Liver (tissue), 8 donors: ENCODE measurements at regions not wholly inside any gene's neighbourhood (a gene's known extent, or its start where the extent isn't known, plus 50 kb on each side); places are given as distances from the start of the nearest gene placed in this dataset.

Experiments used
- DNase-seq: peaks from one replicate; pipeline ENCODE4 v3.0.0-alpha.2; 2017; ENCODE audit warnings: low spot score
- H3K27ac ChIP-seq, 2 donors: one replicate each; pipeline ENCODE4 v1.7.0; 2013; ENCODE audit warnings: inconsistent platforms in 2 of 2, low read length in 2 of 2, control low read depth in 1 of 2, low read depth in 1 of 2, mild to moderate bottlenecking in 1 of 2
- H3K27me3 ChIP-seq, 4 donors: one replicate each; pipeline versions ENCODE4 v1.6.1 to v1.7.0; 2013; ENCODE audit warnings: low read length in 3 of 4, inconsistent platforms in 1 of 4, mild to moderate bottlenecking in 1 of 4, moderate library complexity in 1 of 4; ENCODE audit not compliant: control insufficient read depth in 4 of 4, insufficient read depth in 4 of 4
- H3K36me3 ChIP-seq, 4 donors: one replicate each; pipeline versions ENCODE4 v1.6.1 to v1.7.0; 2013; ENCODE audit warnings: low read length in 3 of 4, mild to moderate bottlenecking in 3 of 4, low read depth in 1 of 4, moderate library complexity in 1 of 4; ENCODE audit not compliant: control insufficient read depth in 4 of 4, insufficient read depth in 3 of 4
- H3K4me1 ChIP-seq, 4 donors: one replicate each; pipeline versions ENCODE4 v1.6.1 to v1.7.0; 2013; ENCODE audit warnings: low read length in 3 of 4, mild to moderate bottlenecking in 3 of 4, moderate library complexity in 1 of 4; ENCODE audit not compliant: control insufficient read depth in 4 of 4, insufficient read depth in 4 of 4
- H3K4me3 ChIP-seq, 3 donors: one replicate each; pipeline versions ENCODE4 v1.6.1 to v1.7.0; 2013; ENCODE audit warnings: low read length in 3 of 3, control low read depth in 1 of 3, low read depth in 1 of 3, mild to moderate bottlenecking in 1 of 3
- H3K9ac ChIP-seq, 2 donors: one replicate each; pipeline ENCODE4 v1.7.0; 2013; ENCODE audit warnings: low read length in 2 of 2, mild to moderate bottlenecking in 2 of 2, moderate library complexity in 2 of 2, control low read depth in 1 of 2, low read depth in 1 of 2
- H3K9me3 ChIP-seq, 4 donors: one replicate each; pipeline versions ENCODE4 v1.6.1 to v1.7.0; 2013; ENCODE audit warnings: low read length in 3 of 4; ENCODE audit not compliant: control insufficient read depth in 4 of 4
- EGR1 ChIP-seq, 2 donors: IDR thresholded peaks; 2 replicates each; pipeline ENCODE4 v1.6.1; 2016 to 2018; ENCODE audit warnings: antibody characterized with exemption in 2 of 2, low read depth in 2 of 2
- FOXA1 ChIP-seq: IDR thresholded peaks from 2 replicates; pipeline ENCODE4 v1.6.1; 2016; ENCODE audit warnings: antibody characterized with exemption
- FOXA2 ChIP-seq: IDR thresholded peaks from 2 replicates; pipeline ENCODE4 v1.6.1; 2016; ENCODE audit warnings: antibody characterized with exemption
- GABPA ChIP-seq, 2 donors: IDR thresholded peaks in 1 of 2; conservative IDR thresholded peaks in 1 of 2; 2 replicates each; pipeline ENCODE4 v1.6.1; 2016; ENCODE audit warnings: antibody characterized with exemption in 2 of 2, mild to moderate bottlenecking in 1 of 2, moderate library complexity in 1 of 2
- HNF4A ChIP-seq, 2 donors: conservative IDR thresholded peaks; 2 replicates each; pipeline ENCODE4 v1.6.1; 2016; ENCODE audit warnings: antibody characterized with exemption in 2 of 2, mild to moderate bottlenecking in 2 of 2
- HNF4G ChIP-seq: IDR thresholded peaks from 2 replicates; pipeline ENCODE4 v1.6.1; 2016; ENCODE audit warnings: antibody characterized with exemption
- JUND ChIP-seq, 2 donors: IDR thresholded peaks; 2 replicates each; pipeline ENCODE4 v1.6.1; 2016; ENCODE audit warnings: antibody characterized with exemption in 2 of 2
- NR2F2 ChIP-seq: IDR thresholded peaks from 2 replicates; pipeline ENCODE4 v1.6.1; 2016; ENCODE audit warnings: antibody characterized with exemption
- RAD21 ChIP-seq, 2 donors: IDR thresholded peaks; 2 replicates each; pipeline ENCODE4 v1.6.1; 2016; ENCODE audit warnings: antibody characterized with exemption in 2 of 2, mild to moderate bottlenecking in 2 of 2
- RXRA ChIP-seq, 2 donors: IDR thresholded peaks; 2 replicates each; pipeline ENCODE4 v1.6.1; 2017 to 2018; ENCODE audit warnings: antibody characterized with exemption in 2 of 2, mild to moderate bottlenecking in 1 of 2
- SP1 ChIP-seq: IDR thresholded peaks from 2 replicates; pipeline ENCODE4 v1.6.1; 2018; ENCODE audit warnings: antibody characterized with exemption, mild to moderate bottlenecking
- TAF1 ChIP-seq: conservative IDR thresholded peaks from 2 replicates; pipeline ENCODE4 v1.6.1; 2016; ENCODE audit warnings: antibody characterized with exemption, mild to moderate bottlenecking
- WGBS: extraction: QIAGEN DNeasy Blood & Tissue Kit; methylation state at CpG from one replicate; pipeline ENCODE4 v1.1.7; 2013; 5-methylcytosine and 5-hydroxymethylcytosine counted together
- TF ChIP-seq, protein P1 (sequence below): IDR thresholded peaks from 2 replicates; pipeline ENCODE4 v1.6.1; 2016; ENCODE audit warnings: antibody characterized with exemption
- TF ChIP-seq, protein P2 (sequence below): IDR thresholded peaks from 2 replicates; pipeline ENCODE4 v1.6.1; 2016; ENCODE audit warnings: antibody characterized with exemption
- TF ChIP-seq, protein P3 (sequence below): fragments of 150-350 bp; IDR thresholded peaks from 2 replicates; pipeline ENCODE4 v1.5.1; 2017; ENCODE audit warnings: improper control_type of control experiment, low read depth, low read length; ENCODE audit not compliant: missing input control
- donor health status: healthy.
- donor health status: healthy.
- donor health status: healthy.
- donor health status: healthy.
- donor health status: healthy.

DNA sequence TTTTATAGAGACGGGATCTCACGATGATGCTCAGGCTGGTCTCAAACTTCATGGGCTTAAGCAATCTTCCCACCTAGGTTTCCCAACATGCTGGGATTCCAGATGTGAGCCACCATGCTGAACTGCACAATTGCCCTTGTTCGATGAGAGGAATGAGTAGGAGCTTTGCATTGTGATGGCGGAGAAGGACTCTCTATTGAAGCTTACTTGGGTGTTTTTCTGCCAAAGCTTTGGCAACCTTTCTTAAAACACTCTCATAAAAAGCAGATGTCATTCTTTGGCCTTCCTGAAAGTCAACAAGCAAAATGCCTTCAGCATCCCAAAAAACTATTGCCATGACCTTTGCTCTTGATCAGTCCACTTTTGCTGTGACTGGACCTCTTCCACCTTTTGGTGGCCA is 904.8 kb upstream of the TMEM132C start:
- Histone ChIP-seq H3K9me3 (peaks cover 0 to 4% (median 0%) of the 10 kb centered on the region in 4 donors), H3K9ac (no peak overlapping the region), H3K4me3 (no peak overlapping the region), H3K27ac (no peak overlapping the region), H3K27me3 (peaks cover 0 to 7% (median 0%) of the 10 kb centered on the region in 4 donors), H3K36me3 (no peaks in the 10 kb centered on the region), H3K4me1 (no peaks in the 10 kb centered on the region)
- TF ChIP-seq SP1 = no peak
- TF ChIP-seq, protein P1, sequence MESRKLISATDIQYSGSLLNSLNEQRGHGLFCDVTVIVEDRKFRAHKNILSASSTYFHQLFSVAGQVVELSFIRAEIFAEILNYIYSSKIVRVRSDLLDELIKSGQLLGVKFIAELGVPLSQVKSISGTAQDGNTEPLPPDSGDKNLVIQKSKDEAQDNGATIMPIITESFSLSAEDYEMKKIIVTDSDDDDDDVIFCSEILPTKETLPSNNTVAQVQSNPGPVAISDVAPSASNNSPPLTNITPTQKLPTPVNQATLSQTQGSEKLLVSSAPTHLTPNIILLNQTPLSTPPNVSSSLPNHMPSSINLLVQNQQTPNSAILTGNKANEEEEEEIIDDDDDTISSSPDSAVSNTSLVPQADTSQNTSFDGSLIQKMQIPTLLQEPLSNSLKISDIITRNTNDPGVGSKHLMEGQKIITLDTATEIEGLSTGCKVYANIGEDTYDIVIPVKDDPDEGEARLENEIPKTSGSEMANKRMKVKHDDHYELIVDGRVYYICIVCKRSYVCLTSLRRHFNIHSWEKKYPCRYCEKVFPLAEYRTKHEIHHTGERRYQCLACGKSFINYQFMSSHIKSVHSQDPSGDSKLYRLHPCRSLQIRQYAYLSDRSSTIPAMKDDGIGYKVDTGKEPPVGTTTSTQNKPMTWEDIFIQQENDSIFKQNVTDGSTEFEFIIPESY = no peak
- TF ChIP-seq FOXA2 = no peak
- no peak for TF ChIP-seq RAD21 (IDR thresholded peaks at IDR 0.05)
- no peak for TF ChIP-seq FOXA1
- no peak for TF ChIP-seq GABPA (IDR thresholded peaks at IDR 0.05 in 1 of 2, conservative IDR thresholded peaks at IDR 0.05 in 1 of 2)
- no peak for TF ChIP-seq RXRA (IDR thresholded peaks at IDR 0.05)
- no peak for TF ChIP-seq EGR1 (IDR thresholded peaks at IDR 0.05; ENCODE audit: low read depth in 2 of 2)
- no peak for TF ChIP-seq JUND (IDR thresholded peaks at IDR 0.05)
- TF ChIP-seq HNF4G = no peak
- TF ChIP-seq TAF1 = no peak
- 92% methylated on average over 4 of the region's 4 CpGs for WGBS
- no peak for DNase-seq

DNA sequence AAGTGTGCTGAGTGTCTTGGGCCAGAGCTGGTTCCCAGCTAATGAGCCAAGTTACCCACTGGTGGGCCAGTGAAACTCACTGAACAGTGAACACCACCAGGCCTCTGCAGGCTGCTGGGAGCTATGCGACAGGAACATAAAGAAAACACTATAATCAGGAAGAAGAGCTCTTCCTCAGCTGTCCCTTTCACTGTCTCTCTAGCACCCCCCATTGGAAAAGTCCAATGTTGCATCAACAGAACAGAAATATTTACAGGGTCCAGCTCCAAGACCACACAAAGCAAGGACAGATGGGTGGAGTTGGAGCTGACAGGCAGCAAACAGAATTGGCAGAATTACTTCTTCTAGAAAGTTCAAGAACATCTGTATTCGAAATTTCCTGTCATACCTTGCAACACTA is 903.6 kb upstream of the TMEM132C start:
- H3K9me3 ChIP-seq = peaks cover 0 to 4% (median 0%) of the 10 kb centered on the region in 4 donors
- no peak overlapping the region for H3K9ac ChIP-seq
- WGBS = 43% methylated on average over 2 of the region's 2 CpGs
- TF ChIP-seq HNF4A (conservative IDR thresholded peaks at IDR 0.05) = no peak
- peak in 1 of 2 donors; percentile 7 for TF ChIP-seq RAD21 (IDR thresholded peaks at IDR 0.05)
- no peak overlapping the region for H3K27ac ChIP-seq
- peaks cover 0 to 7% (median 0%) of the 10 kb centered on the region in 4 donors for H3K27me3 ChIP-seq
- H3K4me1 ChIP-seq = no peaks in the 10 kb centered on the region
- H3K4me3 ChIP-seq = no peak overlapping the region
- H3K36me3 ChIP-seq = no peaks in the 10 kb centered on the region
- no peak for DNase-seq

DNA sequence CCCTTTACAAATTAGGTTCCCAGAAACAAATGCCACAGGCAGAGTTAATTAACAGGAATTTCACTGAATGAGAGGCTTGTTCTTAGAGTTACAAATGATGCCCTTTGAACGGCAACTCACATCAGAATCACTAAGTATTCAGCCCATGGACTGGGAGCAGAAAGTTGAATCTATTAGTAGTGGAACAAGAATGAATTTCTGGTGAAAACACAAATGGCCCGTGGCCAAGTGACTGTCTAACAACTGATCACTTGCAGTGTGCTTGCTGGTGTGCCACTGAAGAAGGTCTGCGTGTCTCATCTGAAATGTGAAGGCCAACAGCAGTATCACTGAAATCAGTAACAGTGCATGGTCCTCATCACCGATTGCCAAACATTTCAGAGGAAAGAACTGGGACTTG is 893.4 kb upstream of the TMEM132C start:
- peaks cover 0 to 4% (median 1%) of the 10 kb centered on the region in 4 donors for H3K27me3 ChIP-seq
- peaks cover 0 to 5% (median 1%) of the 10 kb centered on the region in 4 donors for H3K9me3 ChIP-seq
- 82% methylated on average over 4 of the region's 4 CpGs for WGBS
- no peak overlapping the region for H3K4me3 ChIP-seq
- DNase-seq = no peak
- H3K9ac ChIP-seq = no peak overlapping the region
- no peaks in the 10 kb centered on the region for H3K4me1 ChIP-seq
- H3K36me3 ChIP-seq = no peaks in the 10 kb centered on the region
- no peak overlapping the region for H3K27ac ChIP-seq
- TF ChIP-seq SP1 (no peak), TAF1 (no peak), NR2F2 (no peak)
- TF ChIP-seq, protein P2, sequence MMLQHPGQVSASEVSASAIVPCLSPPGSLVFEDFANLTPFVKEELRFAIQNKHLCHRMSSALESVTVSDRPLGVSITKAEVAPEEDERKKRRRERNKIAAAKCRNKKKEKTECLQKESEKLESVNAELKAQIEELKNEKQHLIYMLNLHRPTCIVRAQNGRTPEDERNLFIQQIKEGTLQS = no peak
- TF ChIP-seq, protein P3, sequence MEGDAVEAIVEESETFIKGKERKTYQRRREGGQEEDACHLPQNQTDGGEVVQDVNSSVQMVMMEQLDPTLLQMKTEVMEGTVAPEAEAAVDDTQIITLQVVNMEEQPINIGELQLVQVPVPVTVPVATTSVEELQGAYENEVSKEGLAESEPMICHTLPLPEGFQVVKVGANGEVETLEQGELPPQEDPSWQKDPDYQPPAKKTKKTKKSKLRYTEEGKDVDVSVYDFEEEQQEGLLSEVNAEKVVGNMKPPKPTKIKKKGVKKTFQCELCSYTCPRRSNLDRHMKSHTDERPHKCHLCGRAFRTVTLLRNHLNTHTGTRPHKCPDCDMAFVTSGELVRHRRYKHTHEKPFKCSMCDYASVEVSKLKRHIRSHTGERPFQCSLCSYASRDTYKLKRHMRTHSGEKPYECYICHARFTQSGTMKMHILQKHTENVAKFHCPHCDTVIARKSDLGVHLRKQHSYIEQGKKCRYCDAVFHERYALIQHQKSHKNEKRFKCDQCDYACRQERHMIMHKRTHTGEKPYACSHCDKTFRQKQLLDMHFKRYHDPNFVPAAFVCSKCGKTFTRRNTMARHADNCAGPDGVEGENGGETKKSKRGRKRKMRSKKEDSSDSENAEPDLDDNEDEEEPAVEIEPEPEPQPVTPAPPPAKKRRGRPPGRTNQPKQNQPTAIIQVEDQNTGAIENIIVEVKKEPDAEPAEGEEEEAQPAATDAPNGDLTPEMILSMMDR = no peak
